K562 (cell line): ENCODE measurements at regions not wholly inside any gene's neighbourhood (a gene's known extent, or its start where the extent isn't known, plus 50 kb on each side); places are given as distances from the start of the nearest gene placed in this dataset.
A peak's percentile ranks its signal among the peaks of the same experiment; 100 is the strongest.

Source experiments
- ARID2 ChIP-seq: fragments of 450-650 bp; IDR thresholded peaks from 2 replicates; pipeline ENCODE4 v1.6.1; 2017; ENCODE audit warnings: antibody characterized with exemption, mild to moderate bottlenecking
- CHD4 ChIP-seq: fragments of 200-600 bp; sonication (generic); IDR thresholded peaks from 3 replicates; pipeline ENCODE4 v1.6.1; 2012; ENCODE audit warnings: low read depth, mild to moderate bottlenecking, mixed read lengths, low read length, inconsistent platforms; ENCODE audit not compliant: insufficient read depth, insufficient replicate concordance, poor library complexity, severe bottlenecking
- CREB1 ChIP-seq, 2 experiments: sonication (generic) in 1 of 2; formaldehyde crosslinking in 1 of 2; IDR thresholded peaks; 2 replicates each; pipeline versions ENCODE4 v1.6.1 to v1.8.0; 2012 to 2022; ENCODE audit warnings: inconsistent platforms in 1 of 2, mild to moderate bottlenecking in 1 of 2, missing genetic modification reagents in 1 of 2, moderate library complexity in 1 of 2
- ELF1 ChIP-seq: fragments of 200-800 bp; sonication (Bioruptor generic); IDR thresholded peaks from 2 replicates; pipeline ENCODE4 v1.6.1; 2016; ENCODE audit warnings: missing genetic modification characterization, missing compliant biosample characterization
- HMG20A ChIP-seq: fragments of 450-650 bp; formaldehyde crosslinking; conservative IDR thresholded peaks from 2 replicates; pipeline ENCODE4 v1.4.0; 2020; ENCODE audit warnings: mild to moderate bottlenecking, mixed read lengths
- JUND ChIP-seq, 2 experiments: IDR thresholded peaks; 2 replicates in 1 of 2; 3 replicates in 1 of 2; pipeline ENCODE4 v1.6.1; 2011; ENCODE audit warnings: borderline replicate concordance in 2 of 2, low read depth in 2 of 2, low read length in 2 of 2, improper control_type of control experiment in 1 of 2, missing biosample characterization in 1 of 2, missing genetic modification characterization in 1 of 2, missing genetic modification reagents in 1 of 2
- KHSRP ChIP-seq: fragments of 450-650 bp; IDR thresholded peaks from 2 replicates; pipeline ENCODE4 v1.6.1; 2017
- MEF2A ChIP-seq: IDR thresholded peaks from 2 replicates; pipeline ENCODE4 v1.6.1; 2011; ENCODE audit warnings: low read depth, mild to moderate bottlenecking, low read length, moderate library complexity; ENCODE audit not compliant: control insufficient read depth
- NFE2 ChIP-seq: IDR thresholded peaks from 2 replicates; pipeline ENCODE4 v1.6.1; 2014; ENCODE audit warnings: antibody characterized with exemption, low read depth
- NR4A1 ChIP-seq, 2 experiments: fragments of 250-450 bp in 1 of 2; fragments of 450-650 bp in 1 of 2; sonication (Bioruptor Pico) in 1 of 2; IDR thresholded peaks; 2 replicates each; pipeline versions ENCODE4 v1.4.0 to v1.6.1; 2016 to 2020; ENCODE audit warnings: mild to moderate bottlenecking in 2 of 2, missing compliant biosample characterization in 1 of 2, missing genetic modification characterization in 1 of 2, moderate library complexity in 1 of 2
- SAFB2 ChIP-seq: fragments of 200-400 bp; formaldehyde crosslinking; IDR thresholded peaks from 2 replicates; pipeline ENCODE4 v1.6.1; 2018; ENCODE audit warnings: borderline replicate concordance, low read length, low read depth, moderate library complexity; ENCODE audit not compliant: severe bottlenecking
- ZNF212 ChIP-seq: fragments of 450-650 bp; formaldehyde crosslinking; IDR thresholded peaks from 2 replicates; pipeline ENCODE4 v1.4.0; 2020; ENCODE audit warnings: mild to moderate bottlenecking
- TF ChIP-seq, protein P1 (sequence below): fragments of 200-800 bp; sonication (Bioruptor generic); IDR thresholded peaks from 2 replicates; pipeline ENCODE4 v1.6.1; 2017; ENCODE audit warnings: missing genetic modification characterization, missing compliant biosample characterization
- TF ChIP-seq, protein P2 (sequence below): fragments of 450-650 bp; formaldehyde crosslinking; IDR thresholded peaks from 2 replicates; pipeline ENCODE4 v1.4.0; 2022; ENCODE audit warnings: mild to moderate bottlenecking, moderate library complexity
- TF ChIP-seq, protein P3 (sequence below): fragments of 250-450 bp; sonication (Bioruptor Pico); IDR thresholded peaks from 2 replicates; pipeline ENCODE4 v1.5.0; 2021
- TF ChIP-seq, protein P4 (sequence below), 2 experiments: IDR thresholded peaks in 1 of 2; conservative IDR thresholded peaks in 1 of 2; 2 replicates each; pipeline ENCODE4 v1.6.1; 2016; ENCODE audit warnings: low read depth in 2 of 2, mild to moderate bottlenecking in 1 of 2, missing compliant biosample characterization in 1 of 2, missing genetic modification characterization in 1 of 2, moderate library complexity in 1 of 2

DNA sequence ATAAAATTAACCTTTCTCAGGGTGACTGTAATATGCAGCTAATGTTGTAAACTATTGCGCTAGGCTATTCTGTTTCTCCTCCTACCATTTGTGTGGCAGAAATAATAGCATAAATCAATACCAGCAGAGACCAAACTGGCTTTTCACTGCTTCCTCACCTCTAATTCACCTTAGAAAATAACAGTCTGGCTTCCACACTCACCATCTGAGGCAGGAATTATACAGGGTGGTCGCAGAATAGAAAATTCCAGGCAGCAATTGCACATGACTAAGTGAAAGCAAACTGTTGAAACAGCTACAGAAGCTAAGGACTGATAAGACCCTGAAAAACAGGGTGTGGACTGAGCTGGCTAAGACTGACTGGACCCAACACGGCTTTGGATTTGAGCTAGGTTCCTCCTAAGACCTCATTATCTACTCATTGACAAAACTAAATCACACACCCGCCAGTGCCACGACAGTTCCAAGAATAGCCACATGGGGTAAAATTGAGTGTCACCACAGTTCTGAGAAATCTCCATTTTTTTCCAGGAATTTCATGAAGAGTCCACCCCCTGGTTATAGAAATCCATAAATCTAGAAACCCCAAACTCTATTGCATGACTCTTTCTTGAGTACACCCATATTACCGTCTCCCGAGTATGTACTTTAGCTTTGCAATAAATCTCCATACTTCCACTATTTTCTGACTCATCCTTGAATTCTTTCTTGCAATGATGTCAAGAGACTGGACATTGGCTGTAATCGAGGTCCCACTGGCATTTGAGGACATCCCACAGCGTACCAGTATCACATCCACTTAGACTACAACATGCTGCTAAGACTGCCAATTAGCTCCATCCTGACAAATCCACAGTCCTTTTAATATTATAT lies 60.9 kb upstream of the KCNQ5 start (continued):
- TF ChIP-seq, protein P1, sequence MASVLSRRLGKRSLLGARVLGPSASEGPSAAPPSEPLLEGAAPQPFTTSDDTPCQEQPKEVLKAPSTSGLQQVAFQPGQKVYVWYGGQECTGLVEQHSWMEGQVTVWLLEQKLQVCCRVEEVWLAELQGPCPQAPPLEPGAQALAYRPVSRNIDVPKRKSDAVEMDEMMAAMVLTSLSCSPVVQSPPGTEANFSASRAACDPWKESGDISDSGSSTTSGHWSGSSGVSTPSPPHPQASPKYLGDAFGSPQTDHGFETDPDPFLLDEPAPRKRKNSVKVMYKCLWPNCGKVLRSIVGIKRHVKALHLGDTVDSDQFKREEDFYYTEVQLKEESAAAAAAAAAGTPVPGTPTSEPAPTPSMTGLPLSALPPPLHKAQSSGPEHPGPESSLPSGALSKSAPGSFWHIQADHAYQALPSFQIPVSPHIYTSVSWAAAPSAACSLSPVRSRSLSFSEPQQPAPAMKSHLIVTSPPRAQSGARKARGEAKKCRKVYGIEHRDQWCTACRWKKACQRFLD (CRISPR knock-in tag), result peak; percentile 87
- TF ChIP-seq NR4A1 (CRISPR knock-in tag; IDR thresholded peaks at IDR 0.05) (0 out of 2 replicates have a peak, but pooled peaks have one; percentile 38), NR4A1 (tag; IDR thresholded peaks at IDR 0.05) (no peak), ELF1 (tag) (peak; percentile 39; the same call in 1 of the 2 replicates), CREB1 (IDR thresholded peaks at IDR 0.05) (peak; percentile 59), CREB1 (CRISPR knock-in tag; IDR thresholded peaks at IDR 0.05) (peak; percentile 57; the same call in 1 of the 2 replicates), MEF2A (peak; percentile 95), NFE2 (peak; percentile 89), SAFB2 (no peak), HMG20A (CRISPR knock-in tag) (0 out of 2 replicates have a peak, but pooled peaks have one; percentile 46), KHSRP (0 out of 2 replicates have a peak, but pooled peaks have one; percentile 34), CHD4 (no peak), JUND (IDR thresholded peaks at IDR 0.05; ENCODE audit: borderline replicate concordance, low read depth, low read length) (peak; percentile 80), JUND (tag; IDR thresholded peaks at IDR 0.05; ENCODE audit: borderline replicate concordance, low read depth, low read length) (peak; percentile 89; the same call in 2 of the 3 replicates), ZNF212 (0 out of 2 replicates have a peak, but pooled peaks have one; percentile 67), ARID2 (no peak)
- TF ChIP-seq, protein P2, sequence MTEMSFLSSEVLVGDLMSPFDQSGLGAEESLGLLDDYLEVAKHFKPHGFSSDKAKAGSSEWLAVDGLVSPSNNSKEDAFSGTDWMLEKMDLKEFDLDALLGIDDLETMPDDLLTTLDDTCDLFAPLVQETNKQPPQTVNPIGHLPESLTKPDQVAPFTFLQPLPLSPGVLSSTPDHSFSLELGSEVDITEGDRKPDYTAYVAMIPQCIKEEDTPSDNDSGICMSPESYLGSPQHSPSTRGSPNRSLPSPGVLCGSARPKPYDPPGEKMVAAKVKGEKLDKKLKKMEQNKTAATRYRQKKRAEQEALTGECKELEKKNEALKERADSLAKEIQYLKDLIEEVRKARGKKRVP, result peak; percentile 66
- TF ChIP-seq, protein P3, sequence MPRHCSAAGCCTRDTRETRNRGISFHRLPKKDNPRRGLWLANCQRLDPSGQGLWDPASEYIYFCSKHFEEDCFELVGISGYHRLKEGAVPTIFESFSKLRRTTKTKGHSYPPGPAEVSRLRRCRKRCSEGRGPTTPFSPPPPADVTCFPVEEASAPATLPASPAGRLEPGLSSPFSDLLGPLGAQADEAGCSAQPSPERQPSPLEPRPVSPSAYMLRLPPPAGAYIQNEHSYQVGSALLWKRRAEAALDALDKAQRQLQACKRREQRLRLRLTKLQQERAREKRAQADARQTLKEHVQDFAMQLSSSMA, result peak; percentile 54; the same call in 1 of the 2 replicates
- TF ChIP-seq, protein P4, sequence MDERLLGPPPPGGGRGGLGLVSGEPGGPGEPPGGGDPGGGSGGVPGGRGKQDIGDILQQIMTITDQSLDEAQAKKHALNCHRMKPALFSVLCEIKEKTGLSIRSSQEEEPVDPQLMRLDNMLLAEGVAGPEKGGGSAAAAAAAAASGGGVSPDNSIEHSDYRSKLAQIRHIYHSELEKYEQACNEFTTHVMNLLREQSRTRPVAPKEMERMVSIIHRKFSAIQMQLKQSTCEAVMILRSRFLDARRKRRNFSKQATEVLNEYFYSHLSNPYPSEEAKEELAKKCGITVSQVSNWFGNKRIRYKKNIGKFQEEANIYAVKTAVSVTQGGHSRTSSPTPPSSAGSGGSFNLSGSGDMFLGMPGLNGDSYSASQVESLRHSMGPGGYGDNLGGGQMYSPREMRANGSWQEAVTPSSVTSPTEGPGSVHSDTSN (CRISPR knock-in tag; IDR thresholded peaks at IDR 0.05; ENCODE audit: low read depth), result no peak
- TF ChIP-seq, protein P4 (tag; conservative IDR thresholded peaks at IDR 0.05; ENCODE audit: low read depth), result peak; percentile 99
